ENCODE measurements at regions not wholly inside any gene's neighbourhood (a gene's known extent, or its start where the extent isn't known, plus 50 kb on each side); places are given as distances from the start of the nearest gene placed in this dataset.

GRCh38 chr14:101215927-101216326, 312.4 kb upstream of the RTL1 start:
- no peak for DNase-seq (ENCODE audit: low read depth)

GRCh38 chr14:101216366-101217079, 313.0 kb upstream of the RTL1 start:
- DNase-seq (ENCODE audit: low read depth): no peak

- no peak for DNase-seq (ENCODE audit: low read depth)
Measured at GRCh38 chr14:101217080-101217463, 313.6 kb upstream of the RTL1 start.

GRCh38 chr14:101217616-101218371, 314.3 kb upstream of the RTL1 start:
- no peak for DNase-seq (ENCODE audit: low read depth)

- no peak for DNase-seq (ENCODE audit: low read depth)
Measured at GRCh38 chr14:101219896-101220703, 316.6 kb upstream of the RTL1 start.

- DNase-seq (ENCODE audit: low read depth): no peak
Measured at GRCh38 chr14:101220921-101221510, 317.5 kb upstream of the RTL1 start.

- DNase-seq (ENCODE audit: low read depth): no peak
Measured at GRCh38 chr14:101221549-101222160, 318.1 kb upstream of the RTL1 start.

GRCh38 chr14:101222362-101223070, 319.0 kb upstream of the RTL1 start:
- no peak for DNase-seq (ENCODE audit: low read depth)

- no peak for DNase-seq (ENCODE audit: low read depth)
Measured at GRCh38 chr14:101223127-101223526, 319.6 kb upstream of the RTL1 start.

GRCh38 chr14:101223561-101224162, 320.1 kb upstream of the RTL1 start:
- DNase-seq (ENCODE audit: low read depth): no peak

- no peak for DNase-seq (ENCODE audit: low read depth)
Measured at GRCh38 chr14:101224356-101225156, 321.0 kb upstream of the RTL1 start.

GRCh38 chr14:101225157-101226152, 321.9 kb upstream of the RTL1 start:
- DNase-seq (ENCODE audit: low read depth): no peak

- DNase-seq (ENCODE audit: low read depth): no peak
Measured at GRCh38 chr14:101226265-101226602, 322.7 kb upstream of the RTL1 start.

- no peak for DNase-seq (ENCODE audit: low read depth)
Measured at GRCh38 chr14:101226603-101227425, 323.3 kb upstream of the RTL1 start.

- no peak for DNase-seq (ENCODE audit: low read depth)
Measured at GRCh38 chr14:101227611-101228594, 324.4 kb upstream of the RTL1 start.

GRCh38 chr14:101228949-101229541, 325.5 kb upstream of the RTL1 start:
- DNase-seq (ENCODE audit: low read depth): no peak
